A673 (cell line): ENCODE measurements at regions not wholly inside any gene's neighbourhood (a gene's known extent, or its start where the extent isn't known, plus 50 kb on each side); places are given as distances from the start of the nearest gene placed in this dataset.

ENCODE experiments used
- BruUV-seq: library from RNA; stranded (reverse); fragments of 400-500 nt; replicated peaks from 2 replicates; lab custom pipeline; 2021; lab: Mats Ljungman, UMichigan
- CTCF ChIA-PET: fragments of 300-600 bp; sonication (Branson Sonifier 250); formaldehyde crosslinking; loops from one replicate; lab custom pipeline; 2022; ENCODE audit warnings: antibody characterized with exemption; lab: Charles Lee
- POLR2A ChIA-PET: fragments of 300-600 bp; sonication (Branson Sonifier 250); formaldehyde crosslinking; loops from one replicate; lab custom pipeline; 2022; ENCODE audit warnings: antibody characterized with exemption; ENCODE audit not compliant: low non-redundant PET; lab: Charles Lee
- DNase-seq: peaks from one replicate; pipeline ENCODE4 v3.0.0-alpha.2; 2015; ENCODE audit warnings: low spot score
- H3K27ac ChIP-seq: fragments of 200-600 bp; sonication (generic); 2 replicates; pipeline ENCODE4 v1.5.1; 2016; ENCODE audit warnings: mixed run types, low read depth, mild to moderate bottlenecking, mixed read lengths, antibody characterized with exemption, low read length; ENCODE audit not compliant: poor library complexity, severe bottlenecking
- H3K27me3 ChIP-seq: fragments of 200-600 bp; sonication (generic); replicated peaks from 2 replicates; pipeline ENCODE4 v1.6.1; 2017; ENCODE audit warnings: mixed run types, low read depth, mild to moderate bottlenecking, mixed read lengths, antibody characterized with exemption, low read length; ENCODE audit not compliant: insufficient read depth, poor library complexity
- H3K36me3 ChIP-seq: fragments of 200-600 bp; sonication (generic); 2 replicates; pipeline ENCODE4 v1.6.1; 2016; ENCODE audit warnings: mixed run types, mild to moderate bottlenecking, mixed read lengths, antibody characterized with exemption, low read length; ENCODE audit not compliant: insufficient read depth, poor library complexity, severe bottlenecking
- H3K4me1 ChIP-seq: fragments of 200-600 bp; sonication (generic); 2 replicates; pipeline ENCODE4 v1.6.1; 2017; ENCODE audit warnings: mixed run types, mild to moderate bottlenecking, mixed read lengths, antibody characterized with exemption, low read length; ENCODE audit not compliant: insufficient read depth, poor library complexity, severe bottlenecking
- H3K4me3 ChIP-seq: fragments of 200-600 bp; sonication (generic); 2 replicates; pipeline ENCODE4 v1.5.1; 2016; ENCODE audit warnings: low read depth, mixed run types, mild to moderate bottlenecking, mixed read lengths, low read length; ENCODE audit not compliant: poor library complexity, severe bottlenecking
- H3K9me3 ChIP-seq: fragments of 200-600 bp; sonication (generic); 2 replicates; pipeline ENCODE4 v1.6.1; 2016; ENCODE audit warnings: mixed run types, low read depth, mild to moderate bottlenecking, mixed read lengths, antibody characterized with exemption, low read length; ENCODE audit not compliant: poor library complexity, severe bottlenecking
- EZH2 ChIP-seq: fragments of 200-600 bp; sonication (generic); IDR thresholded peaks from 2 replicates; pipeline ENCODE4 v1.6.1; 2017; ENCODE audit warnings: borderline replicate concordance, low read depth, mild to moderate bottlenecking, mixed read lengths, antibody characterized with exemption, low read length; ENCODE audit not compliant: poor library complexity, severe bottlenecking
- intact Hi-C: fragments of 100-400 bp; cut with micrococcal nuclease; formaldehyde crosslinking; loops from one replicate; pipeline ENCODE4 v1.10.0; 2022; ENCODE audit not compliant: unreplicated experiment
- TF ChIP-seq, protein P1 (sequence below): fragments of 300-800, 200-600 bp; sonication (generic); conservative IDR thresholded peaks from 2 replicates; pipeline ENCODE4 v1.5.1; 2017; ENCODE audit warnings: low read depth, mild to moderate bottlenecking, antibody characterized with exemption, low read length, moderate library complexity, mixed read lengths

DNA sequence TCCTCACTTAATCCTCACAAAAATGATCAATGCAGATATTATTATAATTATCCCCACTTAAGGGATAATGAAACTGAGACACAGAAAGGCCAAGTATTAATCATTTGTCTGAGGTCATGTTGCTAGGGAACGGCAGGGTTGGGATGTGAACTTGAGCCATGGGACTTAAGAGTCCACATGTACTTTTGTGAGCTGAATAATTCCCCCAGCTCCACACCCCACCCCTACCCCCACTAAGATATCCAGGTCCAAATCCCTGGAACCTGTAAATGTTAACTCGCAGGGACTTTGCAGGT is 290.5 kb upstream of the GADL1 start:
- ChIA-PET CTCF (no interaction called here), POLR2A (no interaction called here)
- BruUV-seq: no TSS peak
- intact Hi-C loops: no loop called here
- H3K27ac ChIP-seq: no peak overlapping the region
- H3K36me3 ChIP-seq: no peaks in the 10 kb centered on the region
- H3K4me3 ChIP-seq: no peak overlapping the region
- no peak for TF ChIP-seq EZH2
- TF ChIP-seq, protein P1, sequence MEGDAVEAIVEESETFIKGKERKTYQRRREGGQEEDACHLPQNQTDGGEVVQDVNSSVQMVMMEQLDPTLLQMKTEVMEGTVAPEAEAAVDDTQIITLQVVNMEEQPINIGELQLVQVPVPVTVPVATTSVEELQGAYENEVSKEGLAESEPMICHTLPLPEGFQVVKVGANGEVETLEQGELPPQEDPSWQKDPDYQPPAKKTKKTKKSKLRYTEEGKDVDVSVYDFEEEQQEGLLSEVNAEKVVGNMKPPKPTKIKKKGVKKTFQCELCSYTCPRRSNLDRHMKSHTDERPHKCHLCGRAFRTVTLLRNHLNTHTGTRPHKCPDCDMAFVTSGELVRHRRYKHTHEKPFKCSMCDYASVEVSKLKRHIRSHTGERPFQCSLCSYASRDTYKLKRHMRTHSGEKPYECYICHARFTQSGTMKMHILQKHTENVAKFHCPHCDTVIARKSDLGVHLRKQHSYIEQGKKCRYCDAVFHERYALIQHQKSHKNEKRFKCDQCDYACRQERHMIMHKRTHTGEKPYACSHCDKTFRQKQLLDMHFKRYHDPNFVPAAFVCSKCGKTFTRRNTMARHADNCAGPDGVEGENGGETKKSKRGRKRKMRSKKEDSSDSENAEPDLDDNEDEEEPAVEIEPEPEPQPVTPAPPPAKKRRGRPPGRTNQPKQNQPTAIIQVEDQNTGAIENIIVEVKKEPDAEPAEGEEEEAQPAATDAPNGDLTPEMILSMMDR: no peak
- DNase-seq: no peak
- H3K9me3 ChIP-seq: no peaks in the 10 kb centered on the region
- H3K4me1 ChIP-seq: no peaks in the 10 kb centered on the region
- H3K27me3 ChIP-seq: no peaks in the 10 kb centered on the region

GRCh38 chr3:31186041-31186440 is 291.6 kb upstream of the GADL1 start:
- ChIA-PET CTCF (no interaction called here), POLR2A (no interaction called here)
- Histone ChIP-seq H3K9me3 (no peaks in the 10 kb centered on the region), H3K36me3 (no peaks in the 10 kb centered on the region), H3K27ac (no peak overlapping the region), H3K4me1 (no peaks in the 10 kb centered on the region), H3K4me3 (no peak overlapping the region), H3K27me3 (no peaks in the 10 kb centered on the region)
- intact Hi-C loops: no loop called here
- TF ChIP-seq, protein P1: no peak
- no peak for TF ChIP-seq EZH2
- DNase-seq: no peak
- no TSS peak for BruUV-seq

DNA sequence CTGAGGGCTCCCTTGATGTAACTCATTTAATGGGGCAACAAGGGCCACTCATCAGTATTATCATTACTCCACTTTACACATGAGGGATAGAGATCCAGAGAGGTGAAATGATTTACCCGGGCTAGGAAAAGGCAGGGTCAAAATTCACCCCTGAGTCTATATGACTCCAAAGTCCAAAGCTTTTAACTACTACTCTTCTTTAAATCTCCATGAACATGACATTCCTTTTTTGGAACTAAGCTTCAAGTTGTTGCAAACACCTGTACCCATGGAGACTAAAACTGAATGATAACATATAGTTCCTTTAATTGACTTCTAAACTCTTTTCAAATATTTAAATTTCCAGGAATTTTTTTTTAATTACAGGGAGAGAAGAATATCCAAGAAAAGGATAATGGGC is 292.9 kb upstream of the GADL1 start:
- TF ChIP-seq, protein P1: no peak
- no peak overlapping the region for H3K27ac ChIP-seq
- ChIA-PET CTCF (no interaction called here), POLR2A (no interaction called here)
- H3K36me3 ChIP-seq: no peaks in the 10 kb centered on the region
- intact Hi-C loops: no loop called here
- no peak for DNase-seq
- no peak overlapping the region for H3K4me3 ChIP-seq
- no peaks in the 10 kb centered on the region for H3K4me1 ChIP-seq
- no TSS peak for BruUV-seq
- no peaks in the 10 kb centered on the region for H3K9me3 ChIP-seq
- H3K27me3 ChIP-seq: no peaks in the 10 kb centered on the region

- no TSS peak for BruUV-seq
- no peak overlapping the region for H3K4me3 ChIP-seq
- H3K36me3 ChIP-seq: no peaks in the 10 kb centered on the region
- CTCF ChIA-PET: no interaction called here
- H3K27me3 ChIP-seq: no peaks in the 10 kb centered on the region
- intact Hi-C loops: no loop called here
- TF ChIP-seq, protein P1: no peak
- no peak for TF ChIP-seq EZH2
- H3K9me3 ChIP-seq: no peaks in the 10 kb centered on the region
- POLR2A ChIA-PET: no interaction called here
- DNase-seq: no peak
- no peaks in the 10 kb centered on the region for H3K4me1 ChIP-seq
- H3K27ac ChIP-seq: no peak overlapping the region
Observed at GRCh38 chr3:31188112-31188511, 293.7 kb upstream of the GADL1 start.
